ENCODE measurements at regions not wholly inside any gene's neighbourhood (a gene's known extent, or its start where the extent isn't known, plus 50 kb on each side); places are given as distances from the start of the nearest gene placed in this dataset.

GRCh38 chr3:158954420-158954819, 152.6 kb downstream of the MFSD1 start:
- no peak overlapping the region for H3K9ac ChIP-seq (ENCODE audit: low read length)
- ATAC-seq: no peak
- H3K4me3 ChIP-seq (replicated peaks in 1 of 2; ENCODE audit: low read depth in 1 of 2, low read length in 2 of 2): no peak overlapping the region
- no peak overlapping the region for H3K4me2 ChIP-seq (ENCODE audit: low read length)
- no peaks in the 10 kb centered on the region for H3K27me3 ChIP-seq (ENCODE audit: insufficient read depth, low read length)
- no peak overlapping the region for H2AFZ ChIP-seq (ENCODE audit: low read depth, low read length, poor library complexity, severe bottlenecking)
- intact Hi-C loops (cut with micrococcal nuclease): no loop called here
- ChIA-PET RAD21 (ENCODE audit: low non-redundant PET in 1 of 2, low total read pairs in 2 of 2, uncharacterized antibody in 2 of 2, unreplicated experiment in 2 of 2) (no interaction called here), CTCF (no interaction called here), POLR2A (no interaction called here)
- no peaks in the 10 kb centered on the region for H3K36me3 ChIP-seq (ENCODE audit: control insufficient read depth in 1 of 2, insufficient read depth in 2 of 2, low read length in 2 of 2)
- no peaks in the 10 kb centered on the region for H4K20me1 ChIP-seq (ENCODE audit: insufficient read depth)
- no peaks in the 10 kb centered on the region for H3K9me3 ChIP-seq (ENCODE audit: control insufficient read depth in 1 of 2, insufficient read depth in 1 of 2, low read depth in 1 of 2, low read length in 2 of 2)
- TF ChIP-seq EZH2 (IDR thresholded peaks at IDR 0.05): no peak
- TF ChIP-seq YY1 (IDR thresholded peaks at IDR 0.05; ENCODE audit: extremely low read depth, insufficient replicate concordance, low read depth, low read length): no peak
- no peak for TF ChIP-seq ZNF274 (IDR thresholded peaks at IDR 0.05; ENCODE audit: low read depth, low read length)
- TF ChIP-seq POLR2A (IDR thresholded peaks at IDR 0.05; ENCODE audit: borderline replicate concordance, extremely low read depth, insufficient read depth, insufficient read length): no peak
- TF ChIP-seq RAD21 (IDR thresholded peaks at IDR 0.05; ENCODE audit: low read depth): no peak
- TF ChIP-seq REST (IDR thresholded peaks at IDR 0.05; ENCODE audit: low read depth): no peak
- TF ChIP-seq JUND (IDR thresholded peaks at IDR 0.05): no peak
- no peak for TF ChIP-seq FOSL1 (IDR thresholded peaks at IDR 0.05; ENCODE audit: low read depth)
- TF ChIP-seq, protein P1, sequence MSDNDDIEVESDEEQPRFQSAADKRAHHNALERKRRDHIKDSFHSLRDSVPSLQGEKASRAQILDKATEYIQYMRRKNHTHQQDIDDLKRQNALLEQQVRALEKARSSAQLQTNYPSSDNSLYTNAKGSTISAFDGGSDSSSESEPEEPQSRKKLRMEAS (IDR thresholded peaks at IDR 0.05): no peak
- TF ChIP-seq ATF3 (IDR thresholded peaks at IDR 0.05): no peak
- TF ChIP-seq CBX3 (IDR thresholded peaks at IDR 0.05; ENCODE audit: low read depth): no peak
- TF ChIP-seq, protein P2, sequence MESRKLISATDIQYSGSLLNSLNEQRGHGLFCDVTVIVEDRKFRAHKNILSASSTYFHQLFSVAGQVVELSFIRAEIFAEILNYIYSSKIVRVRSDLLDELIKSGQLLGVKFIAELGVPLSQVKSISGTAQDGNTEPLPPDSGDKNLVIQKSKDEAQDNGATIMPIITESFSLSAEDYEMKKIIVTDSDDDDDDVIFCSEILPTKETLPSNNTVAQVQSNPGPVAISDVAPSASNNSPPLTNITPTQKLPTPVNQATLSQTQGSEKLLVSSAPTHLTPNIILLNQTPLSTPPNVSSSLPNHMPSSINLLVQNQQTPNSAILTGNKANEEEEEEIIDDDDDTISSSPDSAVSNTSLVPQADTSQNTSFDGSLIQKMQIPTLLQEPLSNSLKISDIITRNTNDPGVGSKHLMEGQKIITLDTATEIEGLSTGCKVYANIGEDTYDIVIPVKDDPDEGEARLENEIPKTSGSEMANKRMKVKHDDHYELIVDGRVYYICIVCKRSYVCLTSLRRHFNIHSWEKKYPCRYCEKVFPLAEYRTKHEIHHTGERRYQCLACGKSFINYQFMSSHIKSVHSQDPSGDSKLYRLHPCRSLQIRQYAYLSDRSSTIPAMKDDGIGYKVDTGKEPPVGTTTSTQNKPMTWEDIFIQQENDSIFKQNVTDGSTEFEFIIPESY (IDR thresholded peaks at IDR 0.05; ENCODE audit: extremely low read depth, insufficient replicate concordance, low read length): no peak
- TF ChIP-seq, protein P3, sequence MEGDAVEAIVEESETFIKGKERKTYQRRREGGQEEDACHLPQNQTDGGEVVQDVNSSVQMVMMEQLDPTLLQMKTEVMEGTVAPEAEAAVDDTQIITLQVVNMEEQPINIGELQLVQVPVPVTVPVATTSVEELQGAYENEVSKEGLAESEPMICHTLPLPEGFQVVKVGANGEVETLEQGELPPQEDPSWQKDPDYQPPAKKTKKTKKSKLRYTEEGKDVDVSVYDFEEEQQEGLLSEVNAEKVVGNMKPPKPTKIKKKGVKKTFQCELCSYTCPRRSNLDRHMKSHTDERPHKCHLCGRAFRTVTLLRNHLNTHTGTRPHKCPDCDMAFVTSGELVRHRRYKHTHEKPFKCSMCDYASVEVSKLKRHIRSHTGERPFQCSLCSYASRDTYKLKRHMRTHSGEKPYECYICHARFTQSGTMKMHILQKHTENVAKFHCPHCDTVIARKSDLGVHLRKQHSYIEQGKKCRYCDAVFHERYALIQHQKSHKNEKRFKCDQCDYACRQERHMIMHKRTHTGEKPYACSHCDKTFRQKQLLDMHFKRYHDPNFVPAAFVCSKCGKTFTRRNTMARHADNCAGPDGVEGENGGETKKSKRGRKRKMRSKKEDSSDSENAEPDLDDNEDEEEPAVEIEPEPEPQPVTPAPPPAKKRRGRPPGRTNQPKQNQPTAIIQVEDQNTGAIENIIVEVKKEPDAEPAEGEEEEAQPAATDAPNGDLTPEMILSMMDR (IDR thresholded peaks at IDR 0.05 in 2 of 3, conservative IDR thresholded peaks at IDR 0.05 in 1 of 3; ENCODE audit: borderline replicate concordance in 1 of 3, insufficient read depth in 1 of 3, low read depth in 2 of 3, low read length in 2 of 3): no peak
- TF ChIP-seq ZFX (IDR thresholded peaks at IDR 0.05): no peak
- no peak for TF ChIP-seq ELF1 (IDR thresholded peaks at IDR 0.05; ENCODE audit: borderline replicate concordance, low read depth)
- TF ChIP-seq SIN3A (IDR thresholded peaks at IDR 0.05; ENCODE audit: low read depth): no peak
- H3K79me2 ChIP-seq (ENCODE audit: insufficient read depth, low read length): no peaks in the 10 kb centered on the region
- no peaks in the 10 kb centered on the region for H3K4me1 ChIP-seq (ENCODE audit: control insufficient read depth in 1 of 2, insufficient read depth in 2 of 2, low read length in 2 of 2)
- no TSS peak for BruUV-seq (replicated peaks)
- no peaks in the 10 kb centered on the region for H3K9me2 ChIP-seq (ENCODE audit: insufficient read depth)
- no peak overlapping the region for H3K27ac ChIP-seq (ENCODE audit: low read depth, low read length)
- DNase-seq (ENCODE audit: low read depth, low spot score): no peak

All from HCT116 (cell line).